GOT3 (cell line): ENCODE measurements at regions not wholly inside any gene's neighbourhood (a gene's known extent, or its start where the extent isn't known, plus 50 kb on each side); places are given as distances from the start of the nearest gene placed in this dataset.

Experiments
- DNase-seq: peaks from one replicate; lab custom pipeline; 2025; ENCODE audit warnings: mixed read lengths; lab: John Stamatoyannopoulos, UW

DNA sequence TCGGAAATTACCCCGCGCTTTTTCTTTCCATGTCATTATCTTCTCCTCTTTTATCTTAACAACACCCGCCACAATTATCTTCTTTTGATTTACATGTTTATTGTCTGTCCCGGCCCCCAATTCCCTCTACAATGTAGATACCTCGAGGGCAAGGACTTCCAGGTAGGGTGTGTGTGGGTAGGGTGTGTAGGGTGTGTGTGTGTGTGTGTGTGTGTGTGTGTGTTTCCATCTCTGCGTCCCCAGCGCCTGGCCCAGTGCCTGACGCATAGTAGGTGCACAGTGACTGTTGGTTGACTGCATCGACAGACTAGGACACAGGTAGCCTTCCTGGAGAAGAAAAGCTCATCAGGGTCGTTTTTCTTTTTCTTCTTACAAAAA is 103.1 kb downstream of the UCHL1 start:
- DNase-seq = no peak

- DNase-seq = peak; percentile 19
Observed at GRCh38 chr4:41360214-41360920, 103.6 kb downstream of the UCHL1 start.

- no peak for DNase-seq
Observed at GRCh38 chr4:41360921-41361793, 104.4 kb downstream of the UCHL1 start.

DNA sequence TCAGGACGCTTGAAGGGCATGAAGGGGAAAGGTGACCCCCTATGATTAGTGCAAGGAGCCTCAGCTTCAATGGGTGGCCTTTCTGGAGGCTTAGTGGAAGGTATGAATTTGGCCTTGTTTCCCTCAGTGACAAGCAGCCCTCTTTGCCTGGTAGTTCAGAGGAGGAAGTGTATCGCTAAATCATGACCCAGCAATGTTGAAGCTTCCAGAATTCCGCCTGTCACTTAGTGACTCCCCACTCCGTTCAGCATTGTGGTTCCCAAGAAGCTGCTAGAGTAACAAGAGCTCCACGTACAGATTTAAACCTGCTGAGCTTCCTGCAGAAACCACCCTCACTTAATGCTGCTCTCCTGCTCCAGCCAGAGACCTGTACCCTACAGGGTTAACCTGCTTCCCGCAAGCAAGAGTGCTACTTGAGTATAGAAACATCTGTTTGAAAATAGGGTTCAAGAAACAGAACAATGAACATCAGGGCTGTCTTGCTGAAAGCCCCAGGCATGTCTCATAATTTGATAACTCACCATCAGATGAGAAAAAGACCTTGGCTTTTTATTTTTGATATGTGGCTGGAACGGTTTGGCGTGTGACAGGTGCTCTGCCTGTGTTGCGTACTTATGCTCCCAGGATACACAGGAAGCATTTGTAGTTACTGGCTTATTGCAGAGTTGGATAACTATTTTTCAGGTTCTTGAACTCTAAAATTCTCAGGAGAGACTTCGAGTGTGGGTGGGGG is 105.2 kb downstream of the UCHL1 start:
- no peak for DNase-seq

DNA sequence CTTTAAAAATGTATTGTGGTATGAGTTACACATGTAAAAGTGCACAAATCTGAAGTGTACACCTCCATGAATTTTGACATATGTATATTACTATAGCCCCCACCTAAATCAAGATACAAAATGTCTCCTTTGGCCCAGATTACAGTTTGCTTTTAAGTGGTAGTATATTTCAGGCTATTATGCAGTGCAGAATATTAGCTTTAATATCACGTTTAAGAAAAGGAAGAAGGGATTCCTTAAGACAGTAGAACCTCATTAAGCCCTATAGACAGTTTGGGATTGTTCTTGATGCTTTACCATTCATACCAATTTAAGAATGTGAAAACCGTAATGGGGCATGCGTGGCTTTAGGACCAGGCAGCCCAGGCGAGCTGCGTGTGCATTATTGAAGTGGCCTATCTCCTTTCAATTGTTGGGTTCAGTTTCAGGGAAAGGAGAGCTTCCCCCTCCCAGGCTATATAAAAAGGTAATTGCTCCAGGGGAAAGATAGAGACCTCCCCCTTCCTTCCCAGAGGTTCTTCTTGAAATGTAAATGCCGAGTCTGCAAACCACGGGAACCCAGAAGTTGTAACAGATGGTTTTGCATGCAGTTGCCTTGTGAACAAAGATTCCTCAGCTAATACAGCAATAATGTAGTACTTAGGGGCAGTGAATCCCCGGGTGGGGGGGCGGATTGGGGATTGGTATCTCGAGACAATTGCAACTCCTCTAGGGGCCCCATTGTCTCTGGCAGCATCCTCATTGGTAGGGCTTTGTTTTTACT is 106.1 kb downstream of the UCHL1 start:
- DNase-seq = no peak

DNA sequence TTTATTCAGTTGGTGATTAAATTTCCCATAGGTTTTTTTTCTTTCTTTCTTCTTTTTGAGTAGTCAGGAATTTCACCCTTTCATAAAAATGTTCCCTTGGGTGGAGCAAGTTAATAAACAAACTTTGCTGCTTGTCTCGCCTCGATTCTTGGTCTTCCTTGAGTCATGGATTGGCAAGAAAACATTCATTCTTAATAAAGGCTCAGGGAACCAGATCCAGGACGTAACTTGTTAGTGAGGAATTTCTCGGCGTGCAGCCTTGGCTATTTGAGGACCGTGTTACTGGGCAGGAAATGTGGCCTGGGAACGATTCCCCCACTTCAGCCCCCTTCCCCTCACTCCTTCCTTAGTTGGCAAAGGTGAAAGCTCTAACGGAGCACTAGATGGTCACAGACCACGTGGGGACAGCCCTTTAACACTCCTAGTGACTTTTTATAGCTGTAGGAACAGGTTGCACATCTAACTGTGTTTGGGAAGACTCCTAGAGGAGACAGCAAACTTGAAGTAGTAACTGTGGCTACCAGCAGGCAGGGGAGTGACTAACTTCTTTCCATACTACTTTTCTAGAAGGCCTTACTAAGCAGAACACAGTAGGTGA is 106.8 kb downstream of the UCHL1 start:
- DNase-seq = no peak

GRCh38 chr4:41364876-41365275 is 108.1 kb downstream of the UCHL1 start:
- no peak for DNase-seq

- DNase-seq = no peak
Observed at GRCh38 chr4:41365681-41366080, 109.0 kb downstream of the UCHL1 start.

- DNase-seq = no peak
Observed at GRCh38 chr4:41366911-41367517, 110.3 kb downstream of the UCHL1 start.

DNA sequence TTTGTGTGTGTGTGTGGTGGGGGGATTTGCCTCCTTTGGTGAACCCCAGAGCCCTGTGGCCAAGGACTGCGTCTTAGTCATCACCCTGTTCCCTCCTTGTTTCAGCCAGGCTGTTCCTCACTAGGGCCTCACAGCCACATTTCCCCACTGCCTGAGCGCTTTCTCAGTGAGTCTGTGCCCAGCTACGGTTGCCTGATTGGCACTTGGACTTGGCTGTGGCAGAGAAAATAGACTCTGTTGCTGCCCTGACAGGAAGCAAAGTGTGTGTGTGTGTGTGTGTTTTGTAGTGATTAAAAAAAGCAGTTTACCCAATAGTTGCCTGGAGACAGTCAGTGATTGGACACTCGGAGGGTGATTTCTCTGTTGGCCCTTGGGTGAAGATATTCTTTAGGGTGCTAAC is 113.0 kb downstream of the UCHL1 start:
- no peak for DNase-seq

GRCh38 chr4:41373221-41373620 is 116.5 kb downstream of the UCHL1 start:
- DNase-seq = no peak

DNA sequence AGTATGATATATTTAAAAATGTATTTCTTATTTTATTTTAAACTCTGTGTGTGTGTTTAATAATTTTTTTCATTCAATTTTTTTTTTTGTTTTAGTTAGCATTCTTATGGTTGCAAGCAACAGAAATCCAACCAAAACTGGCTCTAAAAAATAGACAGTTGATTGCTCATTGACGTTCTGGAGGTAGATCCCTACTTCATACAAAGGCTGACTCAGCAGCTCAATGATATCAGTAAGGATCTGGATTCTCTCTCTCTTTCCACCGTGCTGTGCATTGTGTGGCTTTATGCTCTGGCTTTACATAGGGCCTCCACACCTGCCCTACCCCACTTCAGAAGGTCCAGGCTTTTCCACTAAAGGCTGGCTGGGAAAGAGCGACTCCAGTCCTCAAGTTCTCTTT is 117.8 kb downstream of the UCHL1 start:
- DNase-seq = no peak

GRCh38 chr4:41375561-41375960 is 118.8 kb downstream of the UCHL1 start:
- DNase-seq = no peak

- no peak for DNase-seq
Observed at GRCh38 chr4:41377196-41377595, 120.5 kb downstream of the UCHL1 start.

DNA sequence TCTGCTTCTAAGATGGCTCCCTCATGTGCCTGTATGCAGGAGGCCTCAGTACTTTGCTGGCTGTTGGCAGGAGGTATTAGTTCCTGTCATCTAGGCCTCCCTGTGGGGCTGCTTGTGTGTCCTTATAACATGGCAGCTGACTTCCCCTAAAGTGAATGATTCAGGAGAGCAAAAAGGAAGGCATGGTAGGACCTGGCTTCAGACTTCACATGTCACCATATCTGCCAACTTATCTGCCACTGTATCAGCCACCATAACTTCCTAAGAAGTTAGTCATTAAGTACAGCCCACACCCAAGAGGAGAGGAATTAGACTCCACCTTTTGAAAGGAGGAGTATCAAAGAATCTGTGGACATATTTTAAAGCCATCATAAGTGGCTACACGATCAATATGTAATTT is 122.5 kb downstream of the UCHL1 start:
- DNase-seq = no peak

- no peak for DNase-seq
Observed at GRCh38 chr4:41380511-41381157, 123.9 kb downstream of the UCHL1 start.

DNA sequence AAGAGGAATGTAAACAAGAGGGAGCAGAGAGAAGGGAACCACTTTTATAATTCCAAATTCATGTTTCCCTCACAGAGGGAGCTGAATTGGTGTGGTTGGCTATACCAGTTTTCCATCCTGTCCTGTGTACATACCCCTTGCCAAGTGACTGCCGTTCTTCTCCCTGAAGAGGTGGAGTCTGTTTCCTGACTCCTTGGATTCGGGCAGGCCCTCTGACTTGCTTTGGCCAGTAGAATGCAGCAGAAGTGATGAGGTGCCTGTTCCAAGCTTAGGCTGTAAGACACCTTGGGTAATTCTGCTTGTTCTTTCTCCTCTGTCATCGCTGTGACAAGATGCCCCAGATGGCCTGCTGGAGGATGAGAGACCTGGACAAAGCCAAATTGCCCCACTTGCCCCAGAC is 124.7 kb downstream of the UCHL1 start:
- no peak for DNase-seq

- DNase-seq = no peak
Observed at GRCh38 chr4:41384992-41385391, 128.3 kb downstream of the UCHL1 start.

DNA sequence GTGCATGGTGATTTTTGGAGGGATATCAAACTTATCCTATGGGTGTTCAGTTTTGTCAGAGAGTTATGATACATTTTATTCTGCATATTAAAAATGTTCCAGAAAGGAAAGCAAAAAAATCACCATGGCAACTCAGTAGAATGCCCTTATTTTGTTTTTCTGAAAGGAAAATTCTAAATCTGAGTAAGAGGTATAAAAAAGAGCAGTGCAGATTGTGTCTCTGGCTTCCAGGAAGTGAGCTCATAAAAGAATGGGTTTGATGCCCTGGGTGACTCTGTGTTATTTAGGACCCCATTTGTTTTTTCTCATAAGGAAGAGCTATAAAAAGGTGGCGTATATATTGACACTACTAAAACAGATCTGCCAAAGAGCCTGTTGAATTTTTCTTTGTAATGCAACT is 128.8 kb downstream of the UCHL1 start:
- DNase-seq = no peak

DNA sequence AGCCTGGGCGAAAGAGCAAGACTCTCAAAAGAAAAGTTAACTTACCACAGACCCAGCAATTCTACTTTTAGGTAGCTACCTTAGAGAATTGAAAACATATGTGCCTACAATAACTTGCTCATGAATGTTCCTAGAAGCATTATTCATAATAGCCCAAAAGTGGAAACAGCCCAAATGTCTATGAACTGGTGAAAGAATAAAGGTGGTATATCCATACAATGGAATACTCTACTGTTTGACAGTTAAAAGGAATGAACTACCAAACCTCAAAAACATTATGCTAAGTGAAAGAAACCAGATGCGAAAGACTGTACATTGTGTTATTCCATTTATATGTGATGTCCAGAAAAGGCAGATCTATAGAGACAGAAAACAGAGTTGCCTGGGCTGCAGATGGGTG is 131.4 kb downstream of the UCHL1 start:
- no peak for DNase-seq

DNA sequence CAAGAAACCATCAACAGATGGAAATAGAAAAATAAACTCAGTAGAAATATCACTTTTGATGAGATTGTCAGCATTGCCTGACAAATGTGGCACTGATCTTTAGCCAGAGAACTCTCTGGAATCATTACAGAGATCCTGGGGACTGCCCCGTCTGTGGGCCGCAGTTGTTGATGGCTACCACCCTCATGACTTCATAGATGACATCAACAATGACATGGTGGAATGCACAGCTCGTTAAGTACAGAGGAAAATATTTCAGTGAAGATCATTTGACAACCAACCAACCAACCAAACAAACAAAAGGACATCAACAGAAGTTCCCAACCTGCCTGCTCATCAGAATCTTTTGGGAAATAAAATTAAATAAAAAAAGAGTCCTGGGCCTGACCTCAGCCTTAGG is 132.6 kb downstream of the UCHL1 start:
- no peak for DNase-seq
